ENCODE measurements at regions not wholly inside any gene's neighbourhood (a gene's known extent, or its start where the extent isn't known, plus 50 kb on each side); places are given as distances from the start of the nearest gene placed in this dataset.

DNA sequence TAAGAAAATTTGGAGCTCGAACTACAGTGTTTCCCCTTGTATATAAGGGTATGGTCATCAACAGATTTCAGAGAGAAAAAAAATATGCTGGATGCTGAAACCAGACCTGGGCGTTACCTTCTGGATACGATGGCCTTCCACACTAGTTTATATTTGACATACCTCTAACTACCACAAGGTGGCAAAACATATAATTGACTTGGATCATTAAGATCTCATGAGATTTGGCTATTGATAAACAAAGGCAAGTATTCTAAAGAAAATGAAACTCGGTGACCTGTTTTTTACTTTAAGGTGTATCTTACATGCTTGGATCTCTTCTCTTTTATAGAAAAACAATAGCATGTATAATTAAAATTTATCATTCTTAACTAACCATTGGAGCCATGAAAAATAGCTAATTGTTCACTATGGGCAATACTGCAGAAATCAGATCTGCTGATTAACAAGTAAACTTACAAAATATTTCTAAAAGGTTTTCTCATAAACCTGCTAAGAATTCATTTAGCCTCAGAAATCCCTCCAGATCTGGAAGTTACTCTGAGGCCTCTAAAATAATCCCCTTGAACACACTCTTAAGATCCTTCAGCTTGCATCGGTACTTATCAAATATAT lies 300.6 kb upstream of the KCNH8 start:
- no peaks in the 10 kb centered on the region; the same call in 1 of the 2 replicates for H3K9me3 ChIP-seq (replicated peaks; ENCODE audit: control insufficient read depth, insufficient read depth, low read depth, low read length)
- H3K27me3 ChIP-seq (ENCODE audit: control insufficient read depth in 2 of 2, insufficient read depth in 2 of 2, low read length in 2 of 2) = no peaks in the 10 kb centered on the region
- no peaks in the 10 kb centered on the region for H3K79me2 ChIP-seq (ENCODE audit: control insufficient read depth, insufficient read depth, low read length)
- no peak overlapping the region for H3K4me3 ChIP-seq
- ATAC-seq (no peak), DNase-seq (ENCODE audit: extremely low read depth in 1 of 4, low spot score in 3 of 4) (peak in 2 of 4 experiments; percentile 22), FAIRE-seq (no peak)
- H3K9ac ChIP-seq (ENCODE audit: insufficient read depth in 1 of 2, low read depth in 2 of 2, low read length in 2 of 2) = no peak overlapping the region
- H4K20me1 ChIP-seq (replicated peaks; ENCODE audit: control insufficient read depth, insufficient read depth, low read length) = no peaks in the 10 kb centered on the region
- no TSS peak for BruUV-seq (replicated peaks)
- 2% methylated on average over 5 of the region's 5 CpGs for WGBS (ENCODE audit: insufficient coverage, low coverage, missing lambda C conversion rate)
- in situ Hi-C loops (cut with MboI) (no loop called here), intact Hi-C loops (cut with micrococcal nuclease) (no loop called here)
- ChIA-PET POLR2A (no interaction called here), CTCF (ENCODE audit: low intra/inter-chr PET ratio) (no interaction called here)
- no peak overlapping the region for H3K4me2 ChIP-seq (ENCODE audit: insufficient read depth, low read length)
- no peaks in the 10 kb centered on the region for H3K4me1 ChIP-seq (replicated peaks in 1 of 2; ENCODE audit: control insufficient read depth in 2 of 2, insufficient read depth in 2 of 2, low read length in 2 of 2)
- TF ChIP-seq TAL1 (IDR thresholded peaks at IDR 0.05) = no peak
- TF ChIP-seq RAD21 (CRISPR knock-in tag; conservative IDR thresholded peaks at IDR 0.05 in 1 of 2, IDR thresholded peaks at IDR 0.05 in 1 of 2) = peak in 1 of 2 experiments; percentile 14; a peak in 2 of 4 replicates
- H3K36me3 ChIP-seq (ENCODE audit: control insufficient read depth, insufficient read depth, low read length) = no peaks in the 10 kb centered on the region
- H3K9me1 ChIP-seq (ENCODE audit: control insufficient read depth, insufficient read depth, low read length) = no peaks in the 10 kb centered on the region
- H3K27ac ChIP-seq (ENCODE audit: extremely low read depth, low read depth, low read length) = no peak overlapping the region
- H2AFZ ChIP-seq (ENCODE audit: low read depth, low read length) = no peak overlapping the region

DNA sequence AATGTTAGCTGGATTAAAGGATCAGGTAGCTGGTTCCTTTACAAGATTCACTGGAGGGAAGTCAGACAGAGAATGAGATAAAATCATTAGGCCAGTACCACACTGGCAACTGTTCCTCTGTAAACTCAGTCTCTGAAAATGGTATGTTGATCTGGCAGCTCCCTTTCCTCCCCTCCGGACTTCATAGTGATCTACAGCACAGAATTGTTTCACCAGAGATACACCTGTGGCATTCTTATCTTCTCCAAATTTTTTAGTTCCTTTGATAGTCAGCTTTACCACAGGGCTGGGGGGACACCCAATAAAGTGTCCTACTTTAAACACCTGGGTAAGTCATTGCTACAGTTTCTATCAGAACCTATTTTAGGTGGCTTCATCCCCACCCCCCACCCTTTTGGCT lies 304.3 kb upstream of the KCNH8 start:
- FAIRE-seq (no peak), ATAC-seq (no peak), DNase-seq (ENCODE audit: extremely low read depth in 1 of 4, low spot score in 3 of 4) (no peak)
- H4K20me1 ChIP-seq (replicated peaks; ENCODE audit: control insufficient read depth, insufficient read depth, low read length) = no peaks in the 10 kb centered on the region
- H3K9ac ChIP-seq (ENCODE audit: insufficient read depth in 1 of 2, low read depth in 2 of 2, low read length in 2 of 2) = no peak overlapping the region
- ChIA-PET CTCF (ENCODE audit: low intra/inter-chr PET ratio) (no interaction called here), POLR2A (no interaction called here)
- no peaks in the 10 kb centered on the region for H3K9me1 ChIP-seq (ENCODE audit: control insufficient read depth, insufficient read depth, low read length)
- H3K4me1 ChIP-seq (replicated peaks in 1 of 2; ENCODE audit: control insufficient read depth in 2 of 2, insufficient read depth in 2 of 2, low read length in 2 of 2) = no peaks in the 10 kb centered on the region
- H3K36me3 ChIP-seq (ENCODE audit: control insufficient read depth, insufficient read depth, low read length) = no peaks in the 10 kb centered on the region
- intact Hi-C loops (cut with micrococcal nuclease) = no loop called here
- H3K4me3 ChIP-seq = no peak overlapping the region
- H2AFZ ChIP-seq (ENCODE audit: low read depth, low read length) = no peak overlapping the region
- no peaks in the 10 kb centered on the region for H3K27me3 ChIP-seq (ENCODE audit: control insufficient read depth in 2 of 2, insufficient read depth in 2 of 2, low read length in 2 of 2)
- WGBS (ENCODE audit: insufficient coverage, low coverage, missing lambda C conversion rate) = 0% methylated on average over 1 of the region's 1 CpG
- in situ Hi-C loops (cut with MboI) = no loop called here
- H3K4me2 ChIP-seq (ENCODE audit: insufficient read depth, low read length) = no peak overlapping the region
- H3K27ac ChIP-seq (ENCODE audit: extremely low read depth, low read depth, low read length) = no peak overlapping the region
- no TSS peak for BruUV-seq (replicated peaks)
- H3K9me3 ChIP-seq (replicated peaks; ENCODE audit: control insufficient read depth, insufficient read depth, low read depth, low read length) = no peaks in the 10 kb centered on the region; the same call in 1 of the 2 replicates
- no peaks in the 10 kb centered on the region for H3K79me2 ChIP-seq (ENCODE audit: control insufficient read depth, insufficient read depth, low read length)
- TF ChIP-seq, protein P1, sequence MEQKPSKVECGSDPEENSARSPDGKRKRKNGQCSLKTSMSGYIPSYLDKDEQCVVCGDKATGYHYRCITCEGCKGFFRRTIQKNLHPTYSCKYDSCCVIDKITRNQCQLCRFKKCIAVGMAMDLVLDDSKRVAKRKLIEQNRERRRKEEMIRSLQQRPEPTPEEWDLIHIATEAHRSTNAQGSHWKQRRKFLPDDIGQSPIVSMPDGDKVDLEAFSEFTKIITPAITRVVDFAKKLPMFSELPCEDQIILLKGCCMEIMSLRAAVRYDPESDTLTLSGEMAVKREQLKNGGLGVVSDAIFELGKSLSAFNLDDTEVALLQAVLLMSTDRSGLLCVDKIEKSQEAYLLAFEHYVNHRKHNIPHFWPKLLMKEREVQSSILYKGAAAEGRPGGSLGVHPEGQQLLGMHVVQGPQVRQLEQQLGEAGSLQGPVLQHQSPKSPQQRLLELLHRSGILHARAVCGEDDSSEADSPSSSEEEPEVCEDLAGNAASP (IDR thresholded peaks at IDR 0.05) = no peak
- TF ChIP-seq HNRNPH1 (optimal IDR thresholded peaks at IDR 0.05; ENCODE audit: low read depth, low read length) = no peak
- TF ChIP-seq, protein P2, sequence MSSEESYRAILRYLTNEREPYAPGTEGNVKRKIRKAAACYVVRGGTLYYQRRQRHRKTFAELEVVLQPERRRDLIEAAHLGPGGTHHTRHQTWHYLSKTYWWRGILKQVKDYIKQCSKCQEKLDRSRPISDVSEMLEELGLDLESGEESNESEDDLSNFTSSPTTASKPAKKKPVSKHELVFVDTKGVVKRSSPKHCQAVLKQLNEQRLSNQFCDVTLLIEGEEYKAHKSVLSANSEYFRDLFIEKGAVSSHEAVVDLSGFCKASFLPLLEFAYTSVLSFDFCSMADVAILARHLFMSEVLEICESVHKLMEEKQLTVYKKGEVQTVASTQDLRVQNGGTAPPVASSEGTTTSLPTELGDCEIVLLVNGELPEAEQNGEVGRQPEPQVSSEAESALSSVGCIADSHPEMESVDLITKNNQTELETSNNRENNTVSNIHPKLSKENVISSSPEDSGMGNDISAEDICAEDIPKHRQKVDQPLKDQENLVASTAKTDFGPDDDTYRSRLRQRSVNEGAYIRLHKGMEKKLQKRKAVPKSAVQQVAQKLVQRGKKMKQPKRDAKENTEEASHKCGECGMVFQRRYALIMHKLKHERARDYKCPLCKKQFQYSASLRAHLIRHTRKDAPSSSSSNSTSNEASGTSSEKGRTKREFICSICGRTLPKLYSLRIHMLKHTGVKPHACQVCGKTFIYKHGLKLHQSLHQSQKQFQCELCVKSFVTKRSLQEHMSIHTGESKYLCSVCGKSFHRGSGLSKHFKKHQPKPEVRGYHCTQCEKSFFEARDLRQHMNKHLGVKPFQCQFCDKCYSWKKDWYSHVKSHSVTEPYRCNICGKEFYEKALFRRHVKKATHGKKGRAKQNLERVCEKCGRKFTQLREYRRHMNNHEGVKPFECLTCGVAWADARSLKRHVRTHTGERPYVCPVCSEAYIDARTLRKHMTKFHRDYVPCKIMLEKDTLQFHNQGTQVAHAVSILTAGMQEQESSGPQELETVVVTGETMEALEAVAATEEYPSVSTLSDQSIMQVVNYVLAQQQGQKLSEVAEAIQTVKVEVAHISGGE (CRISPR knock-in tag; IDR thresholded peaks at IDR 0.05) = no peak
- no peak for TF ChIP-seq TSC22D4 (tag; IDR thresholded peaks at IDR 0.05)
- TF ChIP-seq RBM15 (IDR thresholded peaks at IDR 0.05; ENCODE audit: insufficient read depth, low read length) = no peak
- TF ChIP-seq ZFP1 (CRISPR knock-in tag; IDR thresholded peaks at IDR 0.05) = no peak

Data from K562 (cell line).